HEK293 (cell line): ENCODE measurements at regions not wholly inside any gene's neighbourhood (a gene's known extent, or its start where the extent isn't known, plus 50 kb on each side); places are given as distances from the start of the nearest gene placed in this dataset.

Experiments
- CTCF ChIP-seq: fragments of 450-650 bp; formaldehyde crosslinking; IDR thresholded peaks from 2 replicates; pipeline ENCODE4 v1.5.1; 2016; ENCODE audit warnings: missing biosample characterization, missing genetic modification characterization
- REPIN1 ChIP-seq: fragments of 450-650 bp; formaldehyde crosslinking; IDR thresholded peaks from 2 replicates; pipeline ENCODE4 v1.5.1; 2017; ENCODE audit warnings: missing biosample characterization, missing genetic modification characterization, low read depth
- REST ChIP-seq: fragments of 450-650 bp; formaldehyde crosslinking; IDR thresholded peaks from 2 replicates; pipeline ENCODE4 v1.5.1; 2016; ENCODE audit warnings: missing biosample characterization, missing genetic modification characterization
- ZBTB7A ChIP-seq: fragments of 450-650 bp; formaldehyde crosslinking; IDR thresholded peaks from 2 replicates; pipeline ENCODE4 v1.5.1; 2016; ENCODE audit warnings: low read depth, missing biosample characterization, missing genetic modification characterization
- ZIC2 ChIP-seq: fragments of 450-650 bp; formaldehyde crosslinking; IDR thresholded peaks from 2 replicates; pipeline ENCODE4 v1.5.1; 2016; ENCODE audit warnings: missing biosample characterization, missing genetic modification characterization
- ZNF140 ChIP-seq: fragments of 450-650 bp; formaldehyde crosslinking; IDR thresholded peaks from 2 replicates; pipeline ENCODE4 v1.5.1; 2016; ENCODE audit warnings: missing biosample characterization, missing genetic modification characterization
- ZNF223 ChIP-seq: fragments of 450-650 bp; formaldehyde crosslinking; IDR thresholded peaks from 2 replicates; pipeline ENCODE4 v1.5.1; 2016; ENCODE audit warnings: missing biosample characterization, missing genetic modification characterization
- ZNF518A ChIP-seq: fragments of 450-650 bp; formaldehyde crosslinking; conservative IDR thresholded peaks from 2 replicates; pipeline ENCODE4 v1.5.1; 2016; ENCODE audit warnings: low read depth, missing biosample characterization, missing genetic modification characterization

- TF ChIP-seq ZNF518A (tag by site-specific recombination) (no peak), REPIN1 (tag by site-specific recombination) (no peak), REST (tag by site-specific recombination) (no peak), CTCF (no peak), ZNF223 (tag by site-specific recombination) (no peak), ZIC2 (no peak), ZBTB7A (no peak), ZNF140 (tag by site-specific recombination) (no peak)
Observed at GRCh38 chr11:69894181-69894611, 75.0 kb upstream of the FGF3 start.
